ENCODE measurements at regions not wholly inside any gene's neighbourhood (a gene's known extent, or its start where the extent isn't known, plus 50 kb on each side); places are given as distances from the start of the nearest gene placed in this dataset.

DNA sequence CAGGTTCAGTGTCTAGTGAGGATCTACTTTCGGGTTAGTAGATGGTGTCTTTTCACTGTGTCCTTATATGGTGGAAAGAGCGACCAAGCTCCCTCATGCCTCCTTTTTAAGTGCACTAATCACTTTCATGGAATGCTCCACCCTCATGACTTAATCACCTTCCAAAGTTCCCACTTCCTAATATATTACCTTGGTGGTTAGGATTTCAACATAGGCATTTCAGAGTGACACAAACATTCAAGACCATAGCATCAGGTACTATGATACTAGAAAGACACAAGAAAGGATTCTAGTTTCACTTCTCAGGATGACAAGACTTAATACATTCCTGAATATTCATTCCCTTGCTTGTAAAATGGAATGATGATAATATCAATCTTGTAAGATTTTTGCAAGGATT lies 119.1 kb upstream of the FAM3C start:
- POLR2A ChIA-PET = no interaction called here
- H3K27ac Mint-ChIP-seq = no peak overlapping the region
- Histone ChIP-seq H3K36me3 (ENCODE audit: control insufficient read depth in 2 of 3, insufficient read depth in 3 of 3, low read length in 3 of 3) (no peaks in the 10 kb centered on the region), H3K9me3 (ENCODE audit: control insufficient read depth in 2 of 3, low read length in 3 of 3) (peaks cover 0 to 5% (median 0%) of the 10 kb centered on the region in 3 experiments), H3K27me3 (ENCODE audit: control insufficient read depth in 2 of 2, insufficient read depth in 2 of 2, low read length in 2 of 2) (no peaks in the 10 kb centered on the region), H3K27ac (ENCODE audit: low read depth, low read length) (no peak overlapping the region), H3K4me3 (ENCODE audit: low read length) (no peak overlapping the region), H3K4me1 (ENCODE audit: control insufficient read depth in 2 of 2, insufficient read depth in 2 of 2, low read length in 2 of 2) (no peaks in the 10 kb centered on the region)
- CTCF ChIA-PET = interaction anchor here (0.6 kb wide), 1 partner anchor 74 kb away, joined by 3 read pairs; no protein-coding TSS in a partner anchor
- H3K27me3 Mint-ChIP-seq = no peaks in the 10 kb centered on the region
- no peak overlapping the region for H3K4me3 Mint-ChIP-seq
- H3K4me1 Mint-ChIP-seq = peaks cover 0 to 4% (median 0%) of the 10 kb centered on the region in 7 donors
- peaks cover 0 to 23% (median 0%) of the 10 kb centered on the region in 5 donors for H3K36me3 Mint-ChIP-seq
- peaks cover 0 to 23% (median 5%) of the 10 kb centered on the region in 11 donors for H3K9me3 Mint-ChIP-seq
- intact Hi-C loops (cut with micrococcal nuclease) = no loop called here
- DNase-seq (no peak), ATAC-seq (no peak)

DNA sequence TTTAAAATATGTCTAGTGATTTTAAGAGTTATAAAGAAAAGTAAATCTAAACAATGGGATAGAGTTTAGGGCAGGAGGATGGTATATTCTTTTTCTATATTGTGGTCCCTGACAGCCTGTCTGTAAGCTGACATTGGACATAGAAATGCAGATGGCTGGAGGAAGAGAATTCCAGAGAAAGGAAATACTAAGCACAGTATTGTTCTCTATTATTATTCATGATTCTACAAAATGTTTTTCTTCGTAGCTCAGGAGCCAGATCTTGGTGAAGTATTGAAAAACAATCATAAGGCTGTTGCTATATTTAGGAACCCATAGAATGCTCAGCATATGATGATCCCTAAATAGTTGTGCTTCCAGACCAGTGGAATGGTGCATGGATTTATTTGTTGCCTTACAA lies 117.0 kb upstream of the FAM3C start:
- Mint-ChIP-seq H3K36me3 (peaks cover 0 to 29% (median 0%) of the 10 kb centered on the region in 5 donors), H3K27ac (no peak overlapping the region), H3K9me3 (peaks cover 0 to 31% (median 6%) of the 10 kb centered on the region in 11 donors), H3K4me1 (no peaks in the 10 kb centered on the region), H3K4me3 (no peak overlapping the region), H3K27me3 (peaks cover 0 to 13% (median 6%) of the 10 kb centered on the region in 5 donors)
- POLR2A ChIA-PET = no interaction called here
- CTCF ChIA-PET = no interaction called here
- intact Hi-C loops (cut with micrococcal nuclease) = no loop called here
- no peak for ATAC-seq
- Histone ChIP-seq H3K9me3 (ENCODE audit: control insufficient read depth in 2 of 3, low read length in 3 of 3) (peaks cover 0 to 5% (median 0%) of the 10 kb centered on the region in 3 experiments), H3K4me1 (ENCODE audit: control insufficient read depth in 2 of 2, insufficient read depth in 2 of 2, low read length in 2 of 2) (no peaks in the 10 kb centered on the region), H3K4me3 (ENCODE audit: low read length) (no peak overlapping the region), H3K27ac (ENCODE audit: low read depth, low read length) (no peak overlapping the region), H3K27me3 (ENCODE audit: control insufficient read depth in 2 of 2, insufficient read depth in 2 of 2, low read length in 2 of 2) (no peaks in the 10 kb centered on the region), H3K36me3 (ENCODE audit: control insufficient read depth in 2 of 3, insufficient read depth in 3 of 3, low read length in 3 of 3) (no peaks in the 10 kb centered on the region)
- no peak for DNase-seq

DNA sequence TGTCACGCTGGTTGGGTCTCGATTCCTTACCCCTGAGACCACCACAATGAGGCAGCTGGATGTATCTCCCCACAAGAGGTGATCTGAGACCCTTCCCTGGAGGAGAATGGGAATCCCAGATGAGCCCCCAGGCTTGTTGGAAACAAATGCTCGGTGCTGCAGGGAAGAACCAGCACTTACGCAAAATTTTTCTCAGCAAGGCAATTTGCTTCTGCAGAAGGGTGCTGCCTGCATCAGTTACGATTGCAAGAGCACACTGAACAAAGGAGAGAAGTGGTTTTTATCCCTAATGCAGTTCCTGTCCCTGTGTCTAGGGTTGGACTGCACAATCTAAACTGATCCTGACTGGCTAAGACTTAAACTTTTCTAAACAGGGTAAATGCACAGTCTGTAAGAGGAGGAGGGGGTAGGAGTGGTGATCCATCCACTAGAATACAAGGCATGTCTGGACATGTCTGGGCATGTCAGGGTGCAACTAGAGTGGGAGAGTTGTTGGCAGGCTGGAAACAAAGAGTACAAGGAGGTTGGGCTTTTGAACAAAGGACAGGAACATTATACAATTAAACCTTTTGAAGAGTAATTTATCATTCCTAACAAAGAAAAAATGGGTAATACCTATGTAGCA lies 114.9 kb upstream of the FAM3C start:
- peaks cover 0 to 40% (median 3%) of the 10 kb centered on the region in 5 donors for H3K36me3 Mint-ChIP-seq
- CTCF ChIA-PET = no interaction called here
- no peak for DNase-seq
- H3K4me3 ChIP-seq (ENCODE audit: low read length) = no peak overlapping the region
- peaks cover 0 to 13% (median 6%) of the 10 kb centered on the region in 5 donors for H3K27me3 Mint-ChIP-seq
- no peaks in the 10 kb centered on the region for H3K4me1 ChIP-seq (ENCODE audit: control insufficient read depth in 2 of 2, insufficient read depth in 2 of 2, low read length in 2 of 2)
- H3K27me3 ChIP-seq (ENCODE audit: control insufficient read depth in 2 of 2, insufficient read depth in 2 of 2, low read length in 2 of 2) = no peaks in the 10 kb centered on the region
- no peak overlapping the region for H3K4me3 Mint-ChIP-seq
- no peaks in the 10 kb centered on the region for H3K4me1 Mint-ChIP-seq
- peaks cover 0 to 41% (median 14%) of the 10 kb centered on the region in 11 donors for H3K9me3 Mint-ChIP-seq
- no peak for ATAC-seq
- POLR2A ChIA-PET = no interaction called here
- H3K27ac Mint-ChIP-seq = peak overlapping the region in 2 of 9 donors; percentile 0 to 67
- intact Hi-C loops (cut with micrococcal nuclease) = loop anchor here in 1 of 2 donors (1.0 kb wide), 2 partner anchors 36 to 144 kb away; no protein-coding TSS in a partner anchor
- no peak overlapping the region for H3K27ac ChIP-seq (ENCODE audit: low read depth, low read length)
- H3K36me3 ChIP-seq (ENCODE audit: control insufficient read depth in 2 of 3, insufficient read depth in 3 of 3, low read length in 3 of 3) = no peaks in the 10 kb centered on the region
- H3K9me3 ChIP-seq (ENCODE audit: control insufficient read depth in 2 of 3, low read length in 3 of 3) = peaks cover 0 to 8% (median 0%) of the 10 kb centered on the region in 3 experiments

DNA sequence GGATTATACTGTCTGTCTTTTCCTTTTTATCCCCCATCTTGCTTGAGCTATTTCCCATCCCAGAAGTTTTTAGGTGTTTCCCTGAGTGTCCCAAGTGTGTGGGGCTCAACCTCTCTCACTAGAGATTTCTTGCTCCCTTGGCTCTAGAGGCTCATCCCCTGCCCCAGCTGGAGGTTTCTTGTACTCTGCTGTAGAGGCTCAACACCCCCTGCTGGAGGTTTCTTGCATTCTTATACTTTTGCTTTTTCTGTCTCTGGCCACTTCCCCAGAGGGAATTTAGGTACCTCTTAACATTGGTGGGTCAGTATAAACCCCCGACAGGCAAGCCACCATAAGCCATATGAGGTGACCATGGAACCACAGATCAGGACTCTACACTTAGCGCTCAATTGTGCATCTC lies 114.2 kb upstream of the FAM3C start:
- Mint-ChIP-seq H3K4me3 (no peak overlapping the region), H3K9me3 (peaks cover 0 to 48% (median 17%) of the 10 kb centered on the region in 11 donors), H3K36me3 (peaks cover 0 to 46% (median 5%) of the 10 kb centered on the region in 5 donors), H3K4me1 (no peaks in the 10 kb centered on the region), H3K27ac (peak overlapping the region in 1 of 9 donors; percentile 3), H3K27me3 (peaks cover 0 to 13% (median 6%) of the 10 kb centered on the region in 5 donors)
- H3K4me1 ChIP-seq (ENCODE audit: control insufficient read depth in 2 of 2, insufficient read depth in 2 of 2, low read length in 2 of 2) = no peaks in the 10 kb centered on the region
- H3K27ac ChIP-seq (ENCODE audit: low read depth, low read length) = no peak overlapping the region
- POLR2A ChIA-PET = no interaction called here
- H3K9me3 ChIP-seq (ENCODE audit: control insufficient read depth in 2 of 3, low read length in 3 of 3) = peaks cover 0 to 14% (median 2%) of the 10 kb centered on the region in 3 experiments
- no peak overlapping the region for H3K4me3 ChIP-seq (ENCODE audit: low read length)
- no peak for ATAC-seq
- no peaks in the 10 kb centered on the region for H3K36me3 ChIP-seq (ENCODE audit: control insufficient read depth in 2 of 3, insufficient read depth in 3 of 3, low read length in 3 of 3)
- no peaks in the 10 kb centered on the region for H3K27me3 ChIP-seq (ENCODE audit: control insufficient read depth in 2 of 2, insufficient read depth in 2 of 2, low read length in 2 of 2)
- CTCF ChIA-PET = interaction anchor here (0.6 to 0.9 kb wide), 2 partner anchors 10 to 143 kb away, joined by 3 to 4 read pairs; no protein-coding TSS in a partner anchor
- intact Hi-C loops (cut with micrococcal nuclease) = loop anchor here in 1 of 2 donors (1.0 kb wide), 2 partner anchors 37 to 143 kb away; no protein-coding TSS in a partner anchor
- peak in 6 of 9 donors; percentile 2 to 27 (median 10) for DNase-seq

DNA sequence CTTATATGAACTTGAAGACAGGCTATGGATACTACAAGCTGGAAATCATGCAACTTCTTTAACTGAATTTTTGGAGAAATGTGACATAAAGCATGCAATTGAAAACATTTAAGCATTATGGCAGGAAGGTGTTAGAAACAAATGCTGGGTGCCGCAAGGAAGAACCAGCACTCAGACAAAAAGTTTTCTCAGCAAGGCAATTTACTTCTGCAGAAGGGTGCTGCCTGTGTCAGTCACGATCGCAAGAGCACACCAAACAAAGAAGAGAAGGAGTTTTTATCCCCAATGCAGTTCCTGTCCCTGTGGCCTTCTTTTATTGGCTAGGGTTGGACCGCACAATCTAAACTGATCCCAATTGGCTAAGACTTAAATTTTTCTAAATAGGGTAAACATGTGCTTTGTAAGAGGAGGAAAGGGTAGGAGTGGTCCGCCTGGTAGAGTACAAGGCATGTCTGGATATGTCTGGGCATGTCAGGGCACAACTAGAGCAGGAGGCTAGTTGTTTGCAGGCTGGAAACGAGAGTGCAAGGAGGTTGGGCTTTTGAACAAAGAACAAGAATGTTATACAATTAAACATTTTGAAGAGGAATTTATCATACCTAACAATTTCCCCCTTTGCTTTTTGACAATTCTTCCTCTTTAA lies 109.6 kb upstream of the FAM3C start:
- Histone ChIP-seq H3K9me3 (ENCODE audit: control insufficient read depth in 2 of 3, low read length in 3 of 3) (peaks cover 0 to 17% (median 5%) of the 10 kb centered on the region in 3 experiments), H3K27me3 (ENCODE audit: control insufficient read depth in 2 of 2, insufficient read depth in 2 of 2, low read length in 2 of 2) (no peaks in the 10 kb centered on the region), H3K4me3 (ENCODE audit: low read length) (no peak overlapping the region), H3K4me1 (ENCODE audit: control insufficient read depth in 2 of 2, insufficient read depth in 2 of 2, low read length in 2 of 2) (no peaks in the 10 kb centered on the region), H3K27ac (ENCODE audit: low read depth, low read length) (no peak overlapping the region), H3K36me3 (ENCODE audit: control insufficient read depth in 2 of 3, insufficient read depth in 3 of 3, low read length in 3 of 3) (no peaks in the 10 kb centered on the region)
- DNase-seq = no peak
- Mint-ChIP-seq H3K27me3 (peaks cover 0 to 13% (median 6%) of the 10 kb centered on the region in 5 donors), H3K4me1 (no peaks in the 10 kb centered on the region), H3K9me3 (peaks cover 8 to 52% (median 30%) of the 10 kb centered on the region in 11 donors), H3K4me3 (no peak overlapping the region), H3K27ac (no peak overlapping the region), H3K36me3 (peaks cover 0 to 54% (median 5%) of the 10 kb centered on the region in 5 donors)
- ChIA-PET CTCF (no interaction called here), POLR2A (no interaction called here)
- intact Hi-C loops (cut with micrococcal nuclease) = no loop called here
- ATAC-seq = no peak

DNA sequence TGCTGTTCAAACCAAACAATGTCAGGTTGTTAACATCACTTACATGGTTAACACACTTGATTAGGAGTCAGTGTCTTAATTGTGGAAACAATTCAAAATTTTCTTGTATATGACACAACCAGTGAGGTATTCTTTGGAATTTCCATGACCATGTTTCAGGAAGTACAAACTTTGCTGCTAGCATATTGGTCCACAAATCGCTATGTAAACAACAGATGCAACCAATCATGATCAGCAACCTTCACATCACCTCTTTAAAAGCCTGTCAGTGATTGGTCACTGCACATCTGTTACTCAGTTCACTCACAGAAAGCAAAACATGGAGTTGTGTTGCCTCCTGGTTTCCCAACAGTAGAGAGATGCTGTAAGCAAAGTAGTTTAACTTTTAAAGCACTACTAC lies 108.9 kb upstream of the FAM3C start:
- H3K9me3 Mint-ChIP-seq = peaks cover 8 to 46% (median 28%) of the 10 kb centered on the region in 11 donors
- peaks cover 0 to 48% (median 5%) of the 10 kb centered on the region in 5 donors for H3K36me3 Mint-ChIP-seq
- ChIA-PET POLR2A (no interaction called here), CTCF (no interaction called here)
- Histone ChIP-seq H3K4me3 (ENCODE audit: low read length) (no peak overlapping the region), H3K36me3 (ENCODE audit: control insufficient read depth in 2 of 3, insufficient read depth in 3 of 3, low read length in 3 of 3) (no peaks in the 10 kb centered on the region), H3K27ac (ENCODE audit: low read depth, low read length) (no peak overlapping the region), H3K27me3 (ENCODE audit: control insufficient read depth in 2 of 2, insufficient read depth in 2 of 2, low read length in 2 of 2) (no peaks in the 10 kb centered on the region), H3K4me1 (ENCODE audit: control insufficient read depth in 2 of 2, insufficient read depth in 2 of 2, low read length in 2 of 2) (no peaks in the 10 kb centered on the region), H3K9me3 (ENCODE audit: control insufficient read depth in 2 of 3, low read length in 3 of 3) (peaks cover 0 to 17% (median 5%) of the 10 kb centered on the region in 3 experiments)
- H3K4me3 Mint-ChIP-seq = no peak overlapping the region
- intact Hi-C loops (cut with micrococcal nuclease) = no loop called here
- H3K4me1 Mint-ChIP-seq = peaks cover 0 to 6% (median 0%) of the 10 kb centered on the region in 7 donors
- no peak overlapping the region for H3K27ac Mint-ChIP-seq
- H3K27me3 Mint-ChIP-seq = peaks cover 0 to 13% (median 6%) of the 10 kb centered on the region in 5 donors
- no peak for ATAC-seq
- no peak for DNase-seq
